HEK293 (cell line): ENCODE measurements at regions not wholly inside any gene's neighbourhood (a gene's known extent, or its start where the extent isn't known, plus 50 kb on each side); places are given as distances from the start of the nearest gene placed in this dataset.

Experiments
- CTCF ChIA-PET: fragments of 350-600 bp; formaldehyde crosslinking; extraction: SDS; loops from one replicate; lab custom pipeline; 2021; ENCODE audit warnings: antibody characterized with exemption; lab: Yijun Ruan, JAX
- POLR2A ChIA-PET: fragments of 300-600 bp; formaldehyde crosslinking; extraction: SDS; loops from one replicate; lab custom pipeline; 2020; ENCODE audit warnings: antibody characterized with exemption, inconsistent platforms; lab: Yijun Ruan, JAX
- H3K27ac ChIP-seq: fragments of 200-500 bp; sonication (Bioruptor generic); 2 replicates; pipeline ENCODE4 v1.5.1; 2014; ENCODE audit warnings: low read depth, low read length, control low read depth, inconsistent platforms; ENCODE audit errors: extremely low read depth
- H3K36me3 ChIP-seq, 2 experiments: fragments of 200-500 bp in 1 of 2; sonication (Bioruptor generic) in 1 of 2; 1 replicate in 1 of 2; 2 replicates in 1 of 2; pipeline ENCODE4 v1.5.1; 2014 to 2017; ENCODE audit warnings: inconsistent platforms in 2 of 2, low read length in 2 of 2; ENCODE audit not compliant: control insufficient read depth in 2 of 2, insufficient read depth in 1 of 2
- H3K4me1 ChIP-seq: fragments of 200-500 bp; sonication (Bioruptor generic); 2 replicates; pipeline ENCODE4 v1.5.1; 2014; ENCODE audit warnings: mild to moderate bottlenecking, low read length, inconsistent platforms; ENCODE audit not compliant: control insufficient read depth, insufficient read depth
- H3K4me3 ChIP-seq: 2 replicates; pipeline ENCODE4 v1.5.1; 2011; ENCODE audit warnings: low read depth, mild to moderate bottlenecking, control low read depth, low read length, moderate library complexity
- H3K9me3 ChIP-seq: fragments of 200-500 bp; sonication (Bioruptor generic); 2 replicates; pipeline ENCODE4 v1.5.1; 2014; ENCODE audit warnings: low read depth, low read length, inconsistent platforms; ENCODE audit not compliant: control insufficient read depth, insufficient read depth
- BCL6B ChIP-seq: fragments of 450-650 bp; formaldehyde crosslinking; IDR thresholded peaks from 2 replicates; pipeline ENCODE4 v1.5.1; 2017; ENCODE audit warnings: missing biosample characterization, missing genetic modification characterization
- MEIS1 ChIP-seq: sonication (generic); formaldehyde crosslinking; IDR thresholded peaks from 2 replicates; pipeline ENCODE4 v1.8.1; 2022; ENCODE audit warnings: missing genetic modification reagents, mild to moderate bottlenecking, borderline replicate concordance
- OSR2 ChIP-seq: fragments of 450-650 bp; formaldehyde crosslinking; IDR thresholded peaks from 2 replicates; pipeline ENCODE4 v1.5.1; 2016; ENCODE audit warnings: missing biosample characterization, missing genetic modification characterization
- PRDM10 ChIP-seq: fragments of 450-650 bp; formaldehyde crosslinking; IDR thresholded peaks from 2 replicates; pipeline ENCODE4 v1.5.1; 2016; ENCODE audit warnings: missing biosample characterization, missing genetic modification characterization
- TSHZ1 ChIP-seq: fragments of 450-650 bp; formaldehyde crosslinking; IDR thresholded peaks from 2 replicates; pipeline ENCODE4 v1.5.1; 2016; ENCODE audit warnings: missing biosample characterization, missing genetic modification characterization, borderline replicate concordance
- ZBTB44 ChIP-seq: fragments of 450-650 bp; IDR thresholded peaks from 2 replicates; pipeline ENCODE4 v1.5.1; 2018; ENCODE audit warnings: missing biosample characterization, mild to moderate bottlenecking, missing genetic modification characterization
- ZBTB7A ChIP-seq: fragments of 450-650 bp; formaldehyde crosslinking; IDR thresholded peaks from 2 replicates; pipeline ENCODE4 v1.5.1; 2016; ENCODE audit warnings: low read depth, missing biosample characterization, missing genetic modification characterization
- ZNF148 ChIP-seq: fragments of 450-650 bp; formaldehyde crosslinking; IDR thresholded peaks from 2 replicates; pipeline ENCODE4 v1.5.0; 2017; ENCODE audit warnings: missing biosample characterization, missing genetic modification characterization, borderline replicate concordance
- ZNF174 ChIP-seq: fragments of 450-650 bp; formaldehyde crosslinking; IDR thresholded peaks from 2 replicates; pipeline ENCODE4 v1.5.0; 2017; ENCODE audit warnings: missing biosample characterization, mild to moderate bottlenecking, missing genetic modification characterization
- ZNF239 ChIP-seq: fragments of 450-650 bp; formaldehyde crosslinking; IDR thresholded peaks from 2 replicates; pipeline ENCODE4 v1.5.1; 2016; ENCODE audit warnings: missing biosample characterization, missing genetic modification characterization
- ZNF48 ChIP-seq: fragments of 450-650 bp; formaldehyde crosslinking; IDR thresholded peaks from 2 replicates; pipeline ENCODE4 v1.5.1; 2016; ENCODE audit warnings: missing biosample characterization, missing genetic modification characterization
- ZNF544 ChIP-seq: fragments of 450-650 bp; formaldehyde crosslinking; IDR thresholded peaks from 2 replicates; pipeline ENCODE4 v1.5.0; 2017; ENCODE audit warnings: missing biosample characterization, missing genetic modification characterization
- ZNF548 ChIP-seq: fragments of 450-650 bp; formaldehyde crosslinking; IDR thresholded peaks from 2 replicates; pipeline ENCODE4 v1.5.1; 2016; ENCODE audit warnings: missing biosample characterization, missing genetic modification characterization
- ZNF585B ChIP-seq: fragments of 450-650 bp; formaldehyde crosslinking; IDR thresholded peaks from 2 replicates; pipeline ENCODE4 v1.5.1; 2016; ENCODE audit warnings: missing biosample characterization, missing genetic modification characterization
- ZNF610 ChIP-seq: fragments of 450-650 bp; formaldehyde crosslinking; IDR thresholded peaks from 2 replicates; pipeline ENCODE4 v1.5.1; 2016; ENCODE audit warnings: missing biosample characterization, missing genetic modification characterization, borderline replicate concordance
- ZNF792 ChIP-seq: fragments of 450-650 bp; formaldehyde crosslinking; IDR thresholded peaks from 2 replicates; pipeline ENCODE4 v1.5.1; 2016; ENCODE audit warnings: missing biosample characterization, missing genetic modification characterization
- ZSCAN30 ChIP-seq: fragments of 450-650 bp; IDR thresholded peaks from 2 replicates; pipeline ENCODE4 v1.5.1; 2018; ENCODE audit warnings: missing biosample characterization, mild to moderate bottlenecking, missing genetic modification characterization, moderate library complexity

- TF ChIP-seq ZBTB44 (tag by site-specific recombination) (no peak), ZSCAN30 (tag by site-specific recombination) (no peak), ZNF610 (tag by site-specific recombination) (no peak), TSHZ1 (no peak)
Measured at GRCh38 chr20:52637201-52637600, 335.0 kb upstream of the TSHZ2 start (continued).

- POLR2A ChIA-PET, result no interaction called here
- Histone ChIP-seq H3K9me3 (no peaks in the 10 kb centered on the region), H3K27ac (no peak overlapping the region), H3K36me3 (no peaks in the 10 kb centered on the region), H3K4me3 (no peak overlapping the region), H3K4me1 (no peaks in the 10 kb centered on the region)
- CTCF ChIA-PET, result no interaction called here
- TF ChIP-seq OSR2 (tag by site-specific recombination) (no peak), ZNF792 (no peak), ZNF48 (tag by site-specific recombination) (no peak), PRDM10 (tag by site-specific recombination) (no peak), ZNF174 (no peak), MEIS1 (no peak), ZBTB7A (tag by site-specific recombination) (no peak), ZNF585B (tag by site-specific recombination) (no peak), ZNF548 (no peak), ZNF544 (tag by site-specific recombination) (no peak), TSHZ1 (no peak), ZNF148 (tag by site-specific recombination) (no peak), BCL6B (tag by site-specific recombination) (no peak), ZNF239 (no peak)
Measured at GRCh38 chr20:52631469-52631868, 340.7 kb upstream of the TSHZ2 start.
